GM12878 (cell line): ENCODE measurements at regions not wholly inside any gene's neighbourhood (a gene's known extent, or its start where the extent isn't known, plus 50 kb on each side); places are given as distances from the start of the nearest gene placed in this dataset.

Source experiments
- ATF7 ChIP-seq: fragments of 450-650 bp; IDR thresholded peaks from 2 replicates; pipeline ENCODE4 v1.6.1; 2016; ENCODE audit warnings: low read depth, mild to moderate bottlenecking
- CEBPB ChIP-seq, 2 experiments: fragments of 150-350 bp in 1 of 2; IDR thresholded peaks; 2 replicates each; pipeline ENCODE4 v1.6.1; 2012 to 2014; ENCODE audit warnings: low read depth in 2 of 2, low read length in 2 of 2, borderline replicate concordance in 1 of 2, inconsistent platforms in 1 of 2
- EP300 ChIP-seq, 2 experiments: fragments of 150-350 bp in 1 of 2; IDR thresholded peaks; 2 replicates each; pipeline ENCODE4 v1.6.1; 2011 to 2012; ENCODE audit warnings: low read depth in 2 of 2, low read length in 2 of 2, borderline replicate concordance in 1 of 2, improper control_type of control experiment in 1 of 2, inconsistent platforms in 1 of 2; ENCODE audit not compliant: control insufficient read depth in 1 of 2
- FOXK2 ChIP-seq: fragments of 450-650 bp; IDR thresholded peaks from 2 replicates; pipeline ENCODE4 v1.6.1; 2017; ENCODE audit warnings: mild to moderate bottlenecking, moderate library complexity
- POLR2A ChIP-seq: IDR thresholded peaks from 2 replicates; pipeline ENCODE4 v1.6.1; 2011; ENCODE audit warnings: low read depth, mild to moderate bottlenecking, low read length
- RAD21 ChIP-seq: IDR thresholded peaks from 2 replicates; pipeline ENCODE4 v1.6.1; 2011; ENCODE audit warnings: mild to moderate bottlenecking, low read depth, low read length, moderate library complexity; ENCODE audit not compliant: insufficient read depth
- RB1 ChIP-seq: fragments of 450-650 bp; formaldehyde crosslinking; IDR thresholded peaks from 2 replicates; pipeline ENCODE4 v1.6.1; 2017; ENCODE audit warnings: mild to moderate bottlenecking, borderline replicate concordance
- SP1 ChIP-seq: IDR thresholded peaks from one replicate; pipeline ENCODE4 v1.6.1; 2011; ENCODE audit warnings: low read depth, low read length
- SRF ChIP-seq, 2 experiments: IDR thresholded peaks; 2 replicates each; pipeline ENCODE4 v1.6.1; 2011; ENCODE audit warnings: low read depth in 2 of 2, low read length in 2 of 2, mild to moderate bottlenecking in 1 of 2, moderate library complexity in 1 of 2
- ZBED1 ChIP-seq: IDR thresholded peaks from 2 replicates; pipeline ENCODE4 v1.6.1; 2016; ENCODE audit warnings: borderline replicate concordance
- TF ChIP-seq, protein P1 (sequence below), 3 experiments: IDR thresholded peaks in 2 of 3; conservative IDR thresholded peaks in 1 of 3; 2 replicates each; pipeline ENCODE4 v1.5.1; 2011; ENCODE audit warnings: low read depth in 3 of 3, low read length in 3 of 3, mild to moderate bottlenecking in 3 of 3, control low read depth in 2 of 3, moderate library complexity in 2 of 3, inconsistent platforms in 1 of 3, mixed read lengths in 1 of 3; ENCODE audit not compliant: control insufficient read depth in 2 of 3, insufficient read depth in 1 of 3; ENCODE audit errors: extremely low read depth in 1 of 3

DNA sequence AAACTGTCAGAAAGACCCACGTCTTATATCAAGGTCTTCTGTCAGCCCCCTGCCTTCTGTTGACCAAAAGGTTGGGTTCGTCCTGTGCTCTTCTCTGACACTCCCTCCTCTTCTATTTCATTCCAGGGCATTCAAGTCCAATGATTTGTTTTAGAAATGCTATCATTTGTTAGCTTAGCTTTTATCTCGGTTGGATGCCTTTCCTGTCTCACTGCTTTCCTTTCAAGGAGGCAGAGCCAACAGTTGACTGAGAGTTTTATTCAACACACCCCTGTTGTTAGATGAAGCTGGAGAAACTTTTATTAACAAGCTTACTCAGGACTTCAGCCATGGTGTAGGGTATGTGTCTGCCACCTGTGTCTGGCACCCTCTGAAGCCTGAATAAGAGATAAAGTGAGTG, 112.0 kb upstream of the SLC7A14 start:
- TF ChIP-seq CEBPB (IDR thresholded peaks at IDR 0.05; ENCODE audit: borderline replicate concordance in 1 of 2, low read depth in 2 of 2, low read length in 2 of 2): no peak
- no peak for TF ChIP-seq RB1
- no peak for TF ChIP-seq SP1
- TF ChIP-seq, protein P1, sequence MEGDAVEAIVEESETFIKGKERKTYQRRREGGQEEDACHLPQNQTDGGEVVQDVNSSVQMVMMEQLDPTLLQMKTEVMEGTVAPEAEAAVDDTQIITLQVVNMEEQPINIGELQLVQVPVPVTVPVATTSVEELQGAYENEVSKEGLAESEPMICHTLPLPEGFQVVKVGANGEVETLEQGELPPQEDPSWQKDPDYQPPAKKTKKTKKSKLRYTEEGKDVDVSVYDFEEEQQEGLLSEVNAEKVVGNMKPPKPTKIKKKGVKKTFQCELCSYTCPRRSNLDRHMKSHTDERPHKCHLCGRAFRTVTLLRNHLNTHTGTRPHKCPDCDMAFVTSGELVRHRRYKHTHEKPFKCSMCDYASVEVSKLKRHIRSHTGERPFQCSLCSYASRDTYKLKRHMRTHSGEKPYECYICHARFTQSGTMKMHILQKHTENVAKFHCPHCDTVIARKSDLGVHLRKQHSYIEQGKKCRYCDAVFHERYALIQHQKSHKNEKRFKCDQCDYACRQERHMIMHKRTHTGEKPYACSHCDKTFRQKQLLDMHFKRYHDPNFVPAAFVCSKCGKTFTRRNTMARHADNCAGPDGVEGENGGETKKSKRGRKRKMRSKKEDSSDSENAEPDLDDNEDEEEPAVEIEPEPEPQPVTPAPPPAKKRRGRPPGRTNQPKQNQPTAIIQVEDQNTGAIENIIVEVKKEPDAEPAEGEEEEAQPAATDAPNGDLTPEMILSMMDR (IDR thresholded peaks at IDR 0.05 in 2 of 3, conservative IDR thresholded peaks at IDR 0.05 in 1 of 3; ENCODE audit: control insufficient read depth in 2 of 3, extremely low read depth in 1 of 3, insufficient read depth in 1 of 3, low read depth in 3 of 3, low read length in 3 of 3): no peak
- TF ChIP-seq ATF7: no peak
- no peak for TF ChIP-seq ZBED1
- TF ChIP-seq POLR2A: no peak
- no peak for TF ChIP-seq SRF (IDR thresholded peaks at IDR 0.05; ENCODE audit: low read depth in 2 of 2, low read length in 2 of 2)
- no peak for TF ChIP-seq FOXK2
- TF ChIP-seq RAD21: no peak
- no peak for TF ChIP-seq EP300 (IDR thresholded peaks at IDR 0.05; ENCODE audit: borderline replicate concordance in 1 of 2, control insufficient read depth in 1 of 2, low read depth in 2 of 2, low read length in 2 of 2)
